ENCODE measurements at regions not wholly inside any gene's neighbourhood (a gene's known extent, or its start where the extent isn't known, plus 50 kb on each side); places are given as distances from the start of the nearest gene placed in this dataset.

GRCh38 chr18:21991886-21992285 is 177.5 kb upstream of the GATA6 start:
- DNase-seq (ENCODE audit: low read depth): no peak
- no peak overlapping the region for H3K4me3 ChIP-seq (ENCODE audit: low read length)
- no peak for TF ChIP-seq CTCF (conservative IDR thresholded peaks at IDR 0.05; ENCODE audit: low read depth, low read length)

GRCh38 chr18:21996351-21996826 is 173.0 kb upstream of the GATA6 start:
- no peak for TF ChIP-seq CTCF (conservative IDR thresholded peaks at IDR 0.05; ENCODE audit: low read depth, low read length)
- no peak overlapping the region for H3K4me3 ChIP-seq (ENCODE audit: low read length)
- DNase-seq (ENCODE audit: low read depth): no peak

GRCh38 chr18:21997207-21998143 is 171.9 kb upstream of the GATA6 start:
- peak; percentile 20 for DNase-seq (ENCODE audit: low read depth)
- peak; percentile 93 for TF ChIP-seq CTCF (conservative IDR thresholded peaks at IDR 0.05; ENCODE audit: low read depth, low read length)
- H3K4me3 ChIP-seq (ENCODE audit: low read length): no peak overlapping the region

- H3K4me3 ChIP-seq (ENCODE audit: low read length): no peak overlapping the region
- no peak for TF ChIP-seq CTCF (conservative IDR thresholded peaks at IDR 0.05; ENCODE audit: low read depth, low read length)
- no peak for DNase-seq (ENCODE audit: low read depth)
These were observed 170.9 kb upstream of the GATA6 start for GRCh38 chr18:21998486-21998885.

- no peak for TF ChIP-seq CTCF (conservative IDR thresholded peaks at IDR 0.05; ENCODE audit: low read depth, low read length)
- no peak for DNase-seq (ENCODE audit: low read depth)
These were observed 167.4 kb upstream of the GATA6 start for GRCh38 chr18:22001912-22002487.

GRCh38 chr18:22005191-22005841 is 164.1 kb upstream of the GATA6 start:
- DNase-seq (ENCODE audit: low read depth): no peak
- TF ChIP-seq CTCF (conservative IDR thresholded peaks at IDR 0.05; ENCODE audit: low read depth, low read length): no peak
- no peak overlapping the region for H3K4me3 ChIP-seq (ENCODE audit: low read length)

More at GRCh38 chr18:22001912-22002487, 167.4 kb upstream of the GATA6 start:
- no peak overlapping the region for H3K4me3 ChIP-seq (ENCODE audit: low read length)
